GM18517 (cell line): ENCODE measurements at regions not wholly inside any gene's neighbourhood (a gene's known extent, or its start where the extent isn't known, plus 50 kb on each side); places are given as distances from the start of the nearest gene placed in this dataset.

ENCODE experiments used
- ATAC-seq: cut with Tn5 transposase; IDR thresholded peaks from one replicate; pipeline ENCODE4 v1.9.1; 2021; ENCODE audit warnings: mild to moderate bottlenecking, moderate library complexity; ENCODE audit not compliant: unreplicated experiment

DNA sequence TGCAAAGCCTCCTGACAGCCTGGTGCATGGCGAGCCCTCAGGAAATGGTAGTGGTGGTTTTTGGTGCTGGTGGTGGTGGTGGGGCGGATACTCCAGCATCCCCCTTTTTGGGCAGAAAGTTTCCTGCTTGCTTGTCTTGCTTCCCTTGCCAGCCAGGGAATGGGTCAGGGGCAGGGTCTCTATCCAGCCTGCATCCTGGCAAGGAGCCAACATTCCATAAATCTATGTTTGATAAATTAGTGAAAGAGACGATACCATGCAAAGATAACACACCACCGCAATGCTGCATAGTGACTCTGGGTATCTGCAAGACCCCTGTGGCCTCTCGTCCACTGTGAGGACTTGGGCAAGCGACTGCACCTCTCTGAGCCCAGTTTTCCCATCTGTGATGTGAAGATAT lies 246.2 kb downstream of the LRFN2 start:
- ATAC-seq: no peak

DNA sequence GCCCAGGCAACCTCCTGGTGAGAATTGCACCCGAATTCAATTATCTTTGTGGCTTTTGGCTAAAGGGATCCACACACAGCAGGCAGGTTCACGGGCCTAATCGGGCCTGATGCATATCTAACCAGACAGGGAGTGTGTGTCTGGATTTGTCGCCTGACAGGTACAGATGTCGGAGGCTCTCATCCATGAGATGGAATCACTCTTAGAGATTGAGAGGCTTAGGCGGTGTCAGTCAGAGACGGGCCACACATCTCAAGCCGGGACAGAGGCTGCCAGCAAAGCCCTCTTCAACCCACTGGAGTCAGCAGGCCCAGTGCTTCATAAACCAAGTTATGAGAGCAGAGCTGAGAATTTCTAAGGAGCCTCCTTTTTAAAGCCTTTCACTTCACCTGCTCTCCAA lies 247.0 kb downstream of the LRFN2 start:
- ATAC-seq: no peak

DNA sequence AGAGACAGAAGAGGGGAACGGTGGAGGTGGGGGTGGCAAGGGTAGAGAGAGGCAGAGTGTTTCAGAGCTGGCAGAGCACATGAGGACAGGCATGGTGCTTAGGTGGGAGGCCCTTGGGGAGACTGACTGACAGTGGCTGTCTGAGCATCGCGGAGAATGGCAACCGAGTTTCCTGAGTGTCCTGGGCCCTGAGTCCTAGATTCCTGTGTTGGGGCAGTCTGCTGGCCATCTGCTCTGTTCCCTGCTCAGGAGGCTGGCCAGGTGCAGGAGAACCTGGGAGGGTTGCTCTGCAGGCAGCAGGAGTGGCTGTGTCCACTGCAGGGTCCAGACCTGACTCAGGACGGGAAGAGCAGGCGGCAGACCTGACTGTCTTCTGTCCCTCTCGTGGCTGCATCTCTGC lies 248.9 kb downstream of the LRFN2 start:
- ATAC-seq: no peak

DNA sequence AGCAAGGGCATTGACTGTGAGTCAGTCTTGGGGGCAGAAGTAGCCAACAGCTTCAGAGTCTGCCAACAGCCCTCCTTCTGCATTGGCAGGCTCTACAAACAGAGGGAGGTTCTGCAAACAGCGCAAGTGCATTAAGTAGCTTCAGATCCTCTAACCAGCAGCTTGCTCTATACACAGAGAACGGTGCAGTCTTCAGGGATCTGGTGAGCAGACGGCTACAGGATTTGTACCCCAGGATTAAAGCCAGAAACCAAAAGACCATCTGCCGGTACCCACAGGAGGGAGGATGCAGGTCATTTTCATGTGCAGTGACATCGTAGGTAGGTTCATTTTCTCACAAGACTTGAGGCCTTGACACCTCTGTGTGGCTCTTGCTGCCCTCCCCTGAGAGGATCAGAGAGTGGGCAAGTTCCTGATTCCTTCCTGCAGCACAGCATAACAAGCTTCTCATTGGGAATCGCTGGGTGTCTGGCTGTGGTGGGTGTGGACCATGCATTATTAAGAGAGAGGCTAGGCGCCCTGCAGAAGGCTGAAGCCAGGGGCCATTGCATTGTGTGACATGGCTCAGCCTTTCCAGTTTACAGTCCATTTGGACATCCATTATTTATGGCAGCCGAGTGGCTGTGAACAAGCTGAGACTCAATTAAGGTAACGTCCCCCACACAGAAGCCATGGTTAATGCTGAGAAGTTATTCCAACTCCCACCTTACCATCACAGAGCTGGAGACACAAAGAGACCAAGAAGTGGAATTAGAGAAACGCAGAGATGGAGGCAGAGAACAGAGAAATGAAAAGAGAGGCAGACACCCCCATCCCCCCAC lies 250.0 kb downstream of the LRFN2 start:
- no peak for ATAC-seq

DNA sequence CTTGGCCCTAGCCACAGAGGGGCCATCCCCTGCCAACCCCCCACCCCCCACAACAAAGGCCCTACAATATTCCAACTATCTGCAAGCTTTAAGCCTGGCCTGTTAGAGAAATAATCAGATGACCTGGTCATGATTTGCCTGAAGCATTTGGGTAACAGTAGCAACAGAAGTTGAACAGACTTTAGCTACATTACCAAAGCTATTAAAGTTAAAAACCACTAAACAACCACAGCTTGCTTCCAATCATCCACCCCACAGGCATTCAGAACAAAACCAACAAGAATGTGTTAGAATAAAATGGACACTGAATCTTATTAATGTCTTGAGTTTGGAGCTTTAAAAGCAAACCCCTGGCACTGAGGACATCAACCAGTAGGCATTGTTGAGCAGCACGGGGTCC lies 250.9 kb downstream of the LRFN2 start:
- no peak for ATAC-seq

DNA sequence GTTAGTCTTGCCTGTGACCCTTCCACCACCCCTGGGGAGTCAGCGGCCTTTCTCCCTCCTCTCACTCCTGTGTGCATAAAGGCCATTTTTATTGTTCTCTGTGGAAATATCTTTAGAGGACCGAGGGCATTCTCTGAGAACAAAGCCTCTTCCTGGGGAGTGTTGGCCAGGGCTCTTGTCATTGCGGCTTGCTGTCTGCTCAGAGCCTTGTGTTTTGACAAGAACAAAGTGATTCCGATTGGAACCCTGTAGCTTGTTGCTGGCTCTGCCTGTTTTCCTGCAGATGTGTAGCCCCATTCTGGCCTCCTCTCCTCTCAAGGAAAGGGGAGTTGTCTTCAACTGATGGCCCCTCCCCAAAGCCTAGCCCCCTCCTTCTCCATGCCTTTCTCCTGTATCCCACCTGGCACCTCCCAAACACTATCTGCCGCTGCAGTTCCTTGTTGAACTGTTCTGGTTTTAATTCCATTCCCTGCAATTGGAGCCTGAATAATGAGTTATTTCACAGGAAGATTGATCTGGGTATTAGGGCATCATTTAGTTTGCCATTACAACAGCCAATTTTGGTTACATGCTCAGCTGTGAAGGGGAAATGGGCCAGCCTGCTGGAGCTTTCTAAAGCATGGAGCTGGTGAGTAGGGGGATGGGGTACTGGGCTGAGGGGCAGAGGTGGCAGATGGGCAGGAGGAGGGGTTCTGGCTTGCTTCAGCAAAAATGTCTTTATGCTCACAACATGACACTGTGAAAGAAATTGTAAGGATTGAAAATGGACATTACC lies 252.5 kb downstream of the LRFN2 start:
- no peak for ATAC-seq

DNA sequence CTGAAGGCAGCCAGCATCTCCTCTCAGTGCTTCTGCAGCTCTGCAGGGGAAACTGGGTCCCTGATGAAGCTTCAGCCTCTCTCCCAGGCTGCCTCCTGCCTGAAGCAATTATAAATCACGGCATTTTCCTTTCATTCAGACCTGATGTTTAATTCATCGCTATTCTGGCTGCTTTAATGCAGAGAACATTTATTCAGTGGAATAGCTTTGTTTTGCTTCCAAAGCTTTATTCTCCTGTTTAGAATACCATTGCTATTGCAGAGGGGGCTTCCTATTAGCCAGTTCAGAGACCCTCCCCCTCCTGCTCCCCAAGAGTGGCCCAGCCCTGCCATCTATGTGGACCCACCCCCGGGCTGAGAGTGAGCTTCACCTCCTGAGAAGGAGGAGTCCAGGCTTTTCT lies 255.6 kb downstream of the LRFN2 start:
- ATAC-seq: no peak

DNA sequence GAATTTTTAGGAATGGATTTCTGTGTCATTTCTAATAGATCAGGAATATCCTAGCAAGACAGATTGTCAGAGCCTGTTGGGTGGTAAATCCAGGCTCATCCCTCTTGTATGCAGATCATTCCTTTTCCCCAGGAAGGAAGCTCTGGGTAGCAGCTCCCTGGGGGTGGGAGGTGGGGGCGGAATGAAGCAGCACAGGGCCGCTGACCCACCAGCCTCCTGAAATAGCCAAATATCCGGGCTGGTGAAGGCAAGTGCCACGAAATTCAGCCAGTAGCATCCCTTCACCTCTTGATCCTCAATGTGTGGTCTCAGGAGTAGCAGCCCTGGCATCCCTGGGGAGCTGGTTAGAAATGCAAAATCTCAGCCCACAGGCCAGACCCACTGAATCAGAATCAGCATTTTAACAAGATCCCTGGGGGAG lies 256.9 kb downstream of the LRFN2 start:
- no peak for ATAC-seq

DNA sequence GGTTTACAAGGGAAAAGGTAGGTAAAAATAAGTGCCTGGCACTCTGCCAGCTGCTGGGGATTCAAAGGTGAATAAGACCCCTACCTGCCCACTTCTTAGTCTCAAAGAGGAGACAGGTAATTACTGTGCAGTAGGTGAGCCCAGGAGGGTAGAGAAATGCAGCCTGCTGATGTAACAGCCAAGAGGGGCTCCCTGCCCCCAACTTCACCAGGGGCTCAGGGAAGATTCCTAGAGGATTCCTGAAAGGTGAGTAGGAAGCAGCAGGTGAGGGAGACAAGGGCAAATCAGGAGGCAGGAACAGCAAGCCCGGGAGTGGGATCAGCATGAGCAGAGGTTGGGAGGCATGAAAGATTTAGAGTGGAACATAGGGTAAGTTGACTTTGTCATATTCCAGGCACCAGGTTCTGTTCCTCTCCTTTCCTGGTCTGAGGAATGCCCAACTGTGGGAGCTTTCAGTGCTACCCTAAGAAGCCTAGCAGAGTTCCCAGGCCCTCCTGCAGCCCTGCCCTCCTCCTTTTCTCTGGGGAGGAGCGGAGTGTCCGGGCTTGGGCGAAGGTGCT lies 258.1 kb downstream of the LRFN2 start:
- no peak for ATAC-seq

DNA sequence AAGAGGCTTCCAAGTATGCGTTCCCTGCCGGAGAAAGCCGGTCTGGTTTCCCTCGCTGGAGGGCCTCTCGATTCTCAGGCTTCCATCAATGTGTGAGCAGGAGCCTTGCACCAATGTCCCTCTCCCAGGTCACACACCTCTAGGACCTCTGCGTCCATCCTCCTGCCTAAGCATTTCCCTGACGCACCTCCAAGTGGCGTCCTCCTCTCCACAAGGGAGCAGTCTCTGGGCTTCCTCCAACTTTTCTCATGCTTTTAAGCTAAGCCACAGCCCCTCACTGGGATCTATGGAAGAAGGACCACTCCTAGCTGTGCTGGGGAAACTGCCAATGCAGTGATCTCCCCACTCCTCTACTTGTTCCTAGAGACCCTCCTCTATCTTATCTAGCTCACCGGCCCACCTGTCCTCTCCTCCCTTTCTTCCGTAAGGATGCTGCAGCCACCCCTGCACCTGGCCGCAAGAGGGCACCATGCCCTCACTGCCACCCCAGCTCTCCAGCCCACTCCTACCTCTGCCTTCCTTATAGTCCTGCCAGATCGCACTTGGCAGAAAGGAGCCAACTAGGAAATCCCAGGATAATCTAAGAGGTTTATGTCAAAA lies 258.7 kb downstream of the LRFN2 start:
- no peak for ATAC-seq

DNA sequence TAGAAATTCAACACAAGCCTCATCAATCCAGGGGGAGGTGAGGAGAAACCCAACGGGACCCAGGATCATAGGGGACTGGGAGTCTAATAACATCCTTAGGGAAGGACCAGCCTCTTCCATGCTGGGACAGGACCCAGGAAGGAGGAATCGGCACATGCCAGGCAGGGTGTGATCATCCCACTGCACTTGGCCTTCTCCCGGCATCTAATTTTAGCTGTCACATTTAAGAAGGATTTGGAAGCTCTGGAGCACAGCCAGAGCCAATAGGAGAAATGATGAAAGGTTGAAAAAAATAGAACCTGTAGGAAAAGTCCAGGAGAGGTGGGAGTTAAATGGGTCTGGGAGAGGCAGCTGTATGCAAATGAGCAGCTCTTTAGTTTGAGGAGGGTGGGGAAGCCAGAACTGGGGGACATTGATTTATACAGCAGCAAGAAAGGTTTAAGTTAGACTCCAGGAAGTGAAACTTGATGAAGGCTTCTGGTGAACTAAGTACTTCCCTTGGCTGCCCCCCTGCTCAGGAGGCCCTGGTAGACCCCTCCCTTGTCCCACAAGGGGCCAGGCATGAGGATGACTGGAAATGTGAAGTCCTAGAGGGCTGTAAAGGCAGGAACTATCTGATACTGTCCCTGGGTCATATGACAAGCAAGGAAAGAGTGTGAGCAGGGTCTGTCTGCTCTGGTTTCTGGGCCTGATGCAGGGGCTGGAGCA lies 260.3 kb downstream of the LRFN2 start:
- no peak for ATAC-seq

DNA sequence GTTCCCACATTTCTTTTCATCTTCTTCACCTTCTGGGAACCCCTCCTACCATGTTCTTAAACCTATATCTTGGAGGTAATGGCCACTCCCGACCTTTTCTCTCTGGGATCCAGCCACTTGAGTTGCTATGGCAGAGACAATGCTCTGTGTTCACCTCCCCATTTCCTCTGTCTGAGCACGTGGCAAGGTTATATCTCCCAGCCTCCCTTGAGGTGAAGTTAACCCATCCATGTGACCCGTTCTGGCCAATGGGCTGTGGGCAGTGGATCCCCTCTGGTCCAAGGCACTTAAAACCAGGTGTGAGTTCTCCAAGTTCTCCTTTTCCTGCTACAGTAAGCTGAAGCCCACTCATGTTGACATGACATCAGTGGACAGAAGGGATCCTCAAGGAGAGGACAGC lies 261.4 kb downstream of the LRFN2 start:
- no peak for ATAC-seq

DNA sequence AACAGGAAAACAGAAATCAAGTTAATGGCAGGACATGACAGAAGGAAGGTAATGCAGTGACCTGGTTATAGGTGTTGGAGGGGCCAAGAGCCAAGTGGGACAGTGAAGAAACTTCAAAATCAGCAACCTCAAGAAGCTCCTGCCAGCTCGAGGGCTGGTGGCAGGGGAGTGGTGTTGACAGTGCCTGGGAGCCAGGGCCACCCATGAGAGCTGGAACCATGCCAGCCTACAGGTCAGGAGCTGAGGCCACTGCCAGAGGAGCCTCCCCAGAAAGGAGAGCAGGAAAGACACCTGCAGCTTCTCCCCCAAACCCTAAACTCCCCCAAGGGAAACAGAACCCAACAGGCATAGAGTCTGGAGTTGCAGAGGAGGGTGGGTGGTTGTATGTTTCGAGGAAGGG lies 262.1 kb downstream of the LRFN2 start:
- no peak for ATAC-seq

DNA sequence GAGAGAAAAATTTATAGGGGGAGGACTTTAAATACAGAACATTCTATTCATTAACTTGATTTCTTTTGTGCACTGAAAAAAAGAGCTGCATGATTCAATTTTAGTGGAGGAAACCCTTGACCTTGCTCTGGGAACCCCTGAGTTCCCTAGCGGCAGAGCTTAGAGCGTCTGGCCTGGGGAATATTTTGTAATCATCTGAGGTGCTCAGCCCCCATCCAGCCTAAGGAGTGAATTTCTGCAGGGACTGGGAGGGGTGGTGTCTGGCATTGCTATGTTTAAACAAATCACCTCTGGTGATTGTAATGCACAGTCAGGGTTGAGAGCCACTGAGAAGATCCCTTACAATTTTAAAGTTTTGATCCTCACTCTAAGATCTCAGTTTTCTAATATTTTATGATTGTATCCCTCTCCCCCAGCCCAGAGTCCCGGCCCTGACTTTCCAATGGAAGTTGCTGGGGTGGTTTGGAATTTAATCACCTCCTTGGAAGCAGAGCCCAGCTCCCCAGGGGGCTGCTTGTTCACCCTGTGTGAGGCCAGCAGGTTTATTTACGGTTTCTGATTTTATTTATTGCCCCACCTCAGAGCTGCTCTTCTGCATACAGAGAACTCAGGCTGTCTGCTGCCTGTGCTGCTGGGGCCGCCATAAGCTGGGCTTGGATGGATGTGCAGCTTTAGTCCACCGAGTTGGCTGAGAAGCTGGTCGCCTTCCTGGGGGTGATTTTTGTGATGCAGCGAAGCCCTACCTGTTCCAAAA lies 263.1 kb downstream of the LRFN2 start:
- ATAC-seq: no peak

DNA sequence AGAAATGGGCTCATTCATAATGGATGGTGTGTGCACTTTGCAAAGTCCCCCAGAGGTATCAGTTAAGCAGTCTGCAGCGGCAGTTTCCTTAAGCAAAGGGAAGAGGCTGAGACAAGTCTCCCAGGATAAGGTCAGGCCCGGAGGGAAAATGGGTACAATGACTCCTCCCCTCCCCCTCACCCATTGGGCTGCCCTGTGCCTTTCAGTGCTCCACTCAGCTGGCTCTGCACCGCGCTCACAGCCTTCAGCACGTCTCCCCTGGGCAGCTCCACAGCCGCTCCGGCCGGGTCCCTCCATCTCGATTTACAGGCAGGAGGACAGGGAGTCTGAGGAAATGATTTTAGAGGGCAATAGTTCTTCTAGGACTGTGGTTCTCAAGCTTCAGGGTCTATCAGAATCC lies 264.8 kb downstream of the LRFN2 start:
- no peak for ATAC-seq

DNA sequence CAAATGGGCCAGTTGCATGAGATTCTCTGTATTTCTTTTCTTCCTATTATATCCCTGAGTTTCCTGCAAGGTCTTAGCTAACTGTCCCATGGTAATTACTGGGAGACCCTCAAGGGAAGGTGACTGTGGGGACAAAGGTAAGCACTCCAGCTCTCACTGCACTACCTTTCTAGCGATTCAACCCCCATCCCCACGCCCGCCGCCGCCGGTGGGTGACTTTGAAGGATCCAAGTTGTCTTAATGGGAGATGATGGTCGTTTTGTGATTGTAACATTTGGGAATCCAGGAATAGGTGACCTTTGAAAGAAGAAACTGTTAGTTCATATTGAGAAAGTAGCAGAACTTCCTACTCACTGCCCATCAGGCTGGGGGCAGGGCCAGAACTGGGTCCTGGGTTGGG lies 265.5 kb downstream of the LRFN2 start:
- no peak for ATAC-seq

DNA sequence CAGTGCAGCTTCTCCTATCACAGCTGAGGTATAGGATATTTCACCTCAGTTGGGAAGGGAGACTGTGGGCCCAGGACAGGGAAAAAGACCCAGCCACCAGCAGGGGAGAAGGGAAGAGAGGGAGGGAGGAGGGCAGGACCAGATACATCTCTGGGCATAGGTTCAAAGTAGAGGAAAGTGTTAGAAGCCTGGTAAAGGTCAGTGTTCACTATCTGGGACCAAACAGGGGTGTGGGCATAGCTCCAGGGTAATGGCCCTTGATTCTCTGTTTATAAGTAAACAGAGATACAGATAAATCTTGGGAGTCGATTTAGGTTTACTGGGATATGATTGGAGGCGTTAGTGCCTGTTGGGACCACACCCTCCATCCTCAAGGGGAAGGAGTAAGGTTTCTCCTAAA lies 266.2 kb downstream of the LRFN2 start:
- no peak for ATAC-seq

DNA sequence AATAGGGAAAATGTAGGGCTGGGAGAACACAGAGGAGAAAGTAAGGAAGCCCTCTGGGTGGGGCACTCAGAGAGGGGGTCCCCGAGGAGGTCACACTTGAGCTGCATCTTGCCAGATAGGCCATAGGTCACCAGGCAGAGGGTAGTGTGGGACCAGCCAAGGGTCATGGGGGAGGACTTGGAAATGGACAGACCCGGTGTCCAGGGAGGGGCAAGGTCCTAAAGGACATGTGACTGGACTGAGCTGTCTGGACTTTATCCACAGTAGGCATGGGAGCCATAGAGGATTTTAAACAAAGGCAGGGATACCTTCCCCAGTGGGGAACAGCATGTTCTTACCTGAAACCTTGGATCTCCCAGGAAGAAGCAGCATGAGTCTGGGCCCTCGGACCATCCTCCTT lies 266.7 kb downstream of the LRFN2 start:
- no peak for ATAC-seq

DNA sequence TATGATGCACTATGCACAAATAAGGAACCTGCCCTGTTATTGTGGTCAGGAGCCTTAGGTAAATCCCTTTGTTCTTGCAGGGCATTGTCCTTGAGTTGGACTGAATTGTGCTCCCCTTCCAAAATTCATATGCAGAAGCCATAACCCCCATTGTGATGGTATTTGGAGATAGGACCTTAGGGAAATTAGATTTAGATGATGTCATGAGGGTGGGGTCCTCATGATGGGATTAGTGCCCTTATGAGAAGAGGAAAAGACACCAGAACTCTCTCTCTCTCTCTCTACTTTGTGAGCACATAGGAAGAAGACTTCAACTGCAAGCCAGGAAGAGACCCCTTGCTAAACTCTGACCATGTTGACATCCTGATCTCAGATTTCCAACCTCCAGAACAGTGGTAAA lies 268.0 kb downstream of the LRFN2 start:
- no peak for ATAC-seq

DNA sequence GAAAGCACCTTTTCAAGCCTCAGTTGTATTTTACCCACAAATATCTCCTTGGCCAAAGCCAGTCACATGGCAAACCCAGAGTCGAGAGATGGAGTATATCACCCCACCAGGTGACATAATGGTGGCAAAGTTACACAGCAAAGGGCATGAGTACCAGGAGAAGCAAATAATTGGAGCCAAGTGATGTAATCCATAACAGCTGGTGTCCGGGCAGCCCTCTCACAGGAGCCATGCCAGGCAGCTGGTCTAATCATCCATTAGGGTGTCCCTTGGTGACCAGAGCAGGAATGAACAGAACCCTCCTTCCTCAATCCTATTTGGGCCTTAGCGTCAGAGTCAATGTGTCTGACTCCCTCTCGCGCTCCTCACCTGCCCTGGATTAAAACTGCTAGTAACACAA lies 272.1 kb downstream of the LRFN2 start:
- ATAC-seq: no peak
